Upper lobe of right lung (tissue), 1 donor: ENCODE measurements at regions not wholly inside any gene's neighbourhood (a gene's known extent, or its start where the extent isn't known, plus 50 kb on each side); places are given as distances from the start of the nearest gene placed in this dataset.
A peak's percentile ranks its signal among the peaks of the same experiment; 100 is the strongest.

Experiments
- ATAC-seq: fragments of 200-7000 bp; cut with Tn5 transposase; one replicate; pipeline ENCODE4 v1.9.1; 2020; ENCODE audit warnings: mild to moderate bottlenecking, moderate library complexity
- DNase-seq: peaks from one replicate; pipeline ENCODE4 v3.0.0-alpha.2; 2020
- H3K27ac ChIP-seq: fragments of 200-600 bp; one replicate; pipeline ENCODE4 v1.8.0; 2022
- H3K27me3 ChIP-seq: fragments of 200-600 bp; one replicate; pipeline ENCODE4 v1.8.0; 2022; ENCODE audit warnings: mild to moderate bottlenecking
- H3K36me3 ChIP-seq: fragments of 200-600 bp; one replicate; pipeline ENCODE4 v1.8.0; 2022
- H3K4me1 ChIP-seq: fragments of 200-600 bp; one replicate; pipeline ENCODE4 v1.8.0; 2022
- H3K4me3 ChIP-seq: fragments of 200-600 bp; one replicate; pipeline ENCODE4 v1.8.0; 2022; ENCODE audit warnings: mild to moderate bottlenecking
- H3K9me3 ChIP-seq: fragments of 200-600 bp; one replicate; pipeline ENCODE4 v1.8.0; 2022
- intact Hi-C: fragments of 100-400 bp; cut with DNase I; formaldehyde crosslinking; loops from one replicate; pipeline ENCODE4 v1.11.0; 2022
- TF ChIP-seq, protein P1 (sequence below): fragments of 200-600 bp; IDR thresholded peaks from one replicate; pipeline ENCODE4 v1.8.0; 2022; ENCODE audit warnings: antibody characterized with exemption
- donor health status: DM: no; HTN: yes; CAD: no; lungs with severe emphysema.

DNA sequence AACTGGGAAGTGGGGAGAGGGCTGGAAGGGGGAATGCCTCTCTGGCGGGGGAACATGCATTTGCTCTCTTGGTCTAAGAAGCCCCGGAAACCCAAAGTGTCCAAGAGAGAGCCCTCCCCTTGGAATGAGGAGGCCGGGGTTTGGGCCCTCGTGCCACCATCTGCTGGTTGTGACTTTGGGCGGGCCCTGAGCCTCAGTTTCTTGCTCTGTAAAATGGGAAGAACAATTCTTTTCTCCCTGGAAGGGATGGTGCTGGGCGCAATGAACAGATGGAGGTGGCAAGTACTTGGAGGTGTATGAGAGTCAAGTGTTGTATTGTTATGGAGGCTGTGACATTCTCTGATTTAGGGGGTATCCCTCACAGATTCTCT is 69.9 kb upstream of the TARDBP start:
- TF ChIP-seq, protein P1, sequence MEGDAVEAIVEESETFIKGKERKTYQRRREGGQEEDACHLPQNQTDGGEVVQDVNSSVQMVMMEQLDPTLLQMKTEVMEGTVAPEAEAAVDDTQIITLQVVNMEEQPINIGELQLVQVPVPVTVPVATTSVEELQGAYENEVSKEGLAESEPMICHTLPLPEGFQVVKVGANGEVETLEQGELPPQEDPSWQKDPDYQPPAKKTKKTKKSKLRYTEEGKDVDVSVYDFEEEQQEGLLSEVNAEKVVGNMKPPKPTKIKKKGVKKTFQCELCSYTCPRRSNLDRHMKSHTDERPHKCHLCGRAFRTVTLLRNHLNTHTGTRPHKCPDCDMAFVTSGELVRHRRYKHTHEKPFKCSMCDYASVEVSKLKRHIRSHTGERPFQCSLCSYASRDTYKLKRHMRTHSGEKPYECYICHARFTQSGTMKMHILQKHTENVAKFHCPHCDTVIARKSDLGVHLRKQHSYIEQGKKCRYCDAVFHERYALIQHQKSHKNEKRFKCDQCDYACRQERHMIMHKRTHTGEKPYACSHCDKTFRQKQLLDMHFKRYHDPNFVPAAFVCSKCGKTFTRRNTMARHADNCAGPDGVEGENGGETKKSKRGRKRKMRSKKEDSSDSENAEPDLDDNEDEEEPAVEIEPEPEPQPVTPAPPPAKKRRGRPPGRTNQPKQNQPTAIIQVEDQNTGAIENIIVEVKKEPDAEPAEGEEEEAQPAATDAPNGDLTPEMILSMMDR, result no peak
- intact Hi-C loops, result no loop called here
- Histone ChIP-seq H3K4me1 (peaks cover 17% of the 10 kb centered on the region), H3K36me3 (no peaks in the 10 kb centered on the region), H3K27ac (no peak overlapping the region), H3K9me3 (no peaks in the 10 kb centered on the region), H3K27me3 (no peaks in the 10 kb centered on the region), H3K4me3 (no peak overlapping the region)
- DNase-seq (no peak), ATAC-seq (no peak)

- intact Hi-C loops, result no loop called here
- no peaks in the 10 kb centered on the region for H3K27me3 ChIP-seq
Observed at GRCh38 chr1:10943041-10943440, 69.4 kb upstream of the TARDBP start.

GRCh38 chr1:10943991-10944730 is 68.3 kb upstream of the TARDBP start:
- TF ChIP-seq, protein P1, result no peak
- H3K27ac ChIP-seq, result no peak overlapping the region
- H3K4me1 ChIP-seq, result peaks cover 17% of the 10 kb centered on the region
- ATAC-seq (peak; percentile 10), DNase-seq (no peak)
- H3K27me3 ChIP-seq, result no peaks in the 10 kb centered on the region
- H3K36me3 ChIP-seq, result no peaks in the 10 kb centered on the region
- intact Hi-C loops, result no loop called here
- H3K9me3 ChIP-seq, result no peaks in the 10 kb centered on the region
- peak overlapping the region; percentile 39 for H3K4me3 ChIP-seq

More at GRCh38 chr1:10943041-10943440, 69.4 kb upstream of the TARDBP start:
- peaks cover 17% of the 10 kb centered on the region for H3K4me1 ChIP-seq
- ATAC-seq (no peak), DNase-seq (no peak)
- H3K9me3 ChIP-seq, result no peaks in the 10 kb centered on the region
- no peaks in the 10 kb centered on the region for H3K36me3 ChIP-seq
- H3K4me3 ChIP-seq, result no peak overlapping the region
- TF ChIP-seq, protein P1, result no peak
- no peak overlapping the region for H3K27ac ChIP-seq

DNA sequence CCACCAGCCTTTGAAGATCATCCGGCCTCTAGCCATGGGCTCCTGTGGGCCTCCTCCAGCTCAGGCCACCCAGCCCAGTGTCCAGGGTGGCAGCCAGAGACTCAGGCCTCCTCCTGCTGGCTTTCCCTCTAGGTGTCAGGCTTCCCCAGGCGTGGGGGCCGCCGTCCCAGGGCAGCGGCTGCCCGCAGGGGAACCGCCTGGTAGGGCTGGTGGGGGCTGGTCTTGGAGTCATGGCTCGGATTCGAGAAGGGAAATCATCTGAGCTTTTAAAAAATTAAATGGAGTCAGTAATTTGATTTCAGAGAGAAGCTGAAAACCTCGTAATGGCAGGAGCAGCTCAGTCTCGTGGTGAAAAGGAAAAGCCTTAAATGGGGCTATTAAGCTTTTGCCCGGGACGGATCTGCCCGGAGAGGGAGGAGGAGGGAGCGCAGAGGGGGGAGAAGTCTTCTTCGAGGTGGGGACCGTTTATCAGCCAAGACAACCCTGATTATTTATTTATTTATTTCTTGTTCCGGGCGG is 66.4 kb upstream of the TARDBP start:
- Histone ChIP-seq H3K9me3 (no peaks in the 10 kb centered on the region), H3K27ac (no peak overlapping the region), H3K4me1 (peaks cover 17% of the 10 kb centered on the region), H3K36me3 (no peaks in the 10 kb centered on the region), H3K27me3 (no peaks in the 10 kb centered on the region), H3K4me3 (no peak overlapping the region)
- ATAC-seq (no peak), DNase-seq (no peak)
- TF ChIP-seq, protein P1, result no peak
- intact Hi-C loops, result no loop called here

- Histone ChIP-seq H3K27me3 (no peaks in the 10 kb centered on the region), H3K4me1 (peaks cover 12% of the 10 kb centered on the region), H3K27ac (no peak overlapping the region), H3K36me3 (no peaks in the 10 kb centered on the region), H3K9me3 (no peaks in the 10 kb centered on the region), H3K4me3 (no peak overlapping the region)
- TF ChIP-seq, protein P1, result no peak
- intact Hi-C loops, result no loop called here
- ATAC-seq (no peak), DNase-seq (no peak)
Observed at GRCh38 chr1:10947181-10947580, 65.3 kb upstream of the TARDBP start.
